SU-DHL-6 (cell line): ENCODE measurements at regions not wholly inside any gene's neighbourhood (a gene's known extent, or its start where the extent isn't known, plus 50 kb on each side); places are given as distances from the start of the nearest gene placed in this dataset.

ENCODE experiments used
- H2AFZ ChIP-seq: fragments of 200-600 bp; sonication (generic); 2 replicates; pipeline ENCODE4 v1.6.1; 2014; ENCODE audit warnings: low read depth, mild to moderate bottlenecking, moderate library complexity, mixed read lengths, antibody characterized with exemption, low read length; ENCODE audit not compliant: severe bottlenecking
- H3F3A ChIP-seq: fragments of 200-600 bp; shearing (Covaris generic); 2 replicates; pipeline ENCODE4 v1.6.0; 2016; ENCODE audit warnings: antibody characterized with exemption, mild to moderate bottlenecking; ENCODE audit not compliant: insufficient read depth
- H3K27ac ChIP-seq: fragments of 200-600 bp; sonication (generic); 2 replicates; pipeline ENCODE4 v1.5.1; 2016; ENCODE audit warnings: low read depth, mild to moderate bottlenecking, low read length, moderate library complexity, mixed read lengths
- H3K27me3 ChIP-seq: fragments of 200-600 bp; sonication (generic), shearing (Covaris generic); 2 replicates; pipeline ENCODE4 v1.6.0; 2014; ENCODE audit warnings: mild to moderate bottlenecking, low read length
- H3K36me3 ChIP-seq: fragments of 200-600 bp; sonication (generic); 2 replicates; pipeline ENCODE4 v1.6.1; 2014; ENCODE audit warnings: mild to moderate bottlenecking, low read length, mixed read lengths
- H3K4me2 ChIP-seq: fragments of 300-600, 200-600 bp; shearing (Covaris generic), sonication (generic); 2 replicates; pipeline ENCODE4 v1.6.0; 2014; ENCODE audit warnings: low read length, low read depth, mild to moderate bottlenecking; ENCODE audit not compliant: poor library complexity, severe bottlenecking
- H3K4me3 ChIP-seq: fragments of 200-600 bp; sonication (generic); 2 replicates; pipeline ENCODE4 v1.5.1; 2014; ENCODE audit warnings: antibody characterized with exemption, low read length, mild to moderate bottlenecking, mixed read lengths; ENCODE audit not compliant: insufficient read depth, poor library complexity, severe bottlenecking
- H3K79me2 ChIP-seq: fragments of 200-600 bp; sonication (generic); 2 replicates; pipeline ENCODE4 v1.6.1; 2014; ENCODE audit warnings: mild to moderate bottlenecking, low read length, moderate library complexity; ENCODE audit not compliant: insufficient read depth
- H3K9ac ChIP-seq: fragments of 200-600 bp; sonication (generic); 2 replicates; pipeline ENCODE4 v1.7.0; 2014; ENCODE audit warnings: mild to moderate bottlenecking, low read length
- H3K9me2 ChIP-seq: fragments of 200-600 bp; sonication (generic); replicated peaks from 2 replicates; pipeline ENCODE4 v1.6.1; 2014; ENCODE audit warnings: low read length; ENCODE audit not compliant: insufficient read depth
- H3K9me3 ChIP-seq: fragments of 200-600 bp; sonication (generic); 2 replicates; pipeline ENCODE4 v1.6.1; 2014; ENCODE audit warnings: low read length, mixed read lengths; ENCODE audit not compliant: insufficient read depth
- H4K20me1 ChIP-seq: fragments of 200-600 bp; sonication (generic); 2 replicates; pipeline ENCODE4 v1.6.1; 2014; ENCODE audit warnings: low read depth, mild to moderate bottlenecking, antibody characterized with exemption, low read length, moderate library complexity, mixed read lengths
- EZH2phosphoT487 ChIP-seq: fragments of 200-600 bp; sonication (generic), shearing (Covaris generic); conservative IDR thresholded peaks from 2 replicates; pipeline ENCODE4 v1.6.1; 2018; ENCODE audit warnings: mild to moderate bottlenecking, antibody characterized with exemption, low read length, moderate library complexity, mixed read lengths
- TF ChIP-seq, protein P1 (sequence below): fragments of 200-600 bp; sonication (generic); IDR thresholded peaks from one replicate; pipeline ENCODE4 v1.5.1; 2017; ENCODE audit warnings: antibody characterized with exemption, mild to moderate bottlenecking, low read length, moderate library complexity; ENCODE audit not compliant: insufficient read depth, poor library complexity, severe bottlenecking

DNA sequence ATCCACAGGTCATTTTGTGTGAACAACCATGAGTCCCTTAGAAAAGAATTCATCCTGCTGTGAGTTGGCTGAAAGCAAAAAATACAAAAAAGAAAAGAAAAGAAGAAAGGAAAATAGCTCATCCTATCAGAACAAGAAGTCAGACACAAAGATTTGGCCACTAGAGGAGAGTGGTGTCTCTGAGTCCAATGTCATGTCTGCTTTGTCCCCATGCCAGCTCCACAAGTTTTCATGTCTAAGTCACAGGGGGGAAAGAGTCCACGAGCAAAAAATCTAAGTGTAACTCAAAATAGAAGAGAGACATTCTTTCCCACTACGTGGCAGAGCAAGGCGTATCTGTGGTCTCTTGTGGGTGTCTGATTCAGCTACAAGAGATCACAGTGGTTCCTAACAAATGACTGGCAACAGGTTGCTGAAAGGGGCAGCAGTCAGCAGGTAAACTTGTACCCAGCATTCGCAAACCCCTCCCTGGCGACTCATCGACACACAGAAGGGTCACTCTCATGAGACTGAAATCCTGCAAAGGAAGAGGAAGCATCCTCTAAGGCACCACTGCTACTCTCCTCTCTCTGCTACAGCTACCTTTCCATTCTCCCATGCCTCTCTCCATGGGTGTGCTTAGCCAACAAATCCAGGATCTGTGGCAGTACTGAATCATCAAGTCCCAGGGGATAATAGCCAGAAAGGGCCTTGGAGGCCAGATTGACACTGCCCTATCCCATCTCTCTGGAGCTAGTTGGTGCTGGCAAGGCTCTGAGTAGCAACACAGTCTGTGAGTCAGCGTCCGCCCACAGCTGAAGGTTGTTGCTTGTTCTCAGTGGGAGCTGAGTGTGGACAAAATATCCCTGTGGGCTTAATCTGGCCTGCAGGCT is 123.0 kb upstream of the SLC39A10 start:
- Histone ChIP-seq H3K9me2 (no peaks in the 10 kb centered on the region), H3K27ac (no peak overlapping the region), H3F3A (no peaks in the 10 kb centered on the region), H3K27me3 (no peaks in the 10 kb centered on the region), H3K79me2 (no peaks in the 10 kb centered on the region), H3K9ac (no peak overlapping the region), H3K4me2 (no peak overlapping the region), H3K4me3 (no peak overlapping the region), H3K36me3 (no peaks in the 10 kb centered on the region), H2AFZ (no peak overlapping the region), H3K9me3 (no peaks in the 10 kb centered on the region), H4K20me1 (no peaks in the 10 kb centered on the region)
- no peak for TF ChIP-seq EZH2phosphoT487
- TF ChIP-seq, protein P1, sequence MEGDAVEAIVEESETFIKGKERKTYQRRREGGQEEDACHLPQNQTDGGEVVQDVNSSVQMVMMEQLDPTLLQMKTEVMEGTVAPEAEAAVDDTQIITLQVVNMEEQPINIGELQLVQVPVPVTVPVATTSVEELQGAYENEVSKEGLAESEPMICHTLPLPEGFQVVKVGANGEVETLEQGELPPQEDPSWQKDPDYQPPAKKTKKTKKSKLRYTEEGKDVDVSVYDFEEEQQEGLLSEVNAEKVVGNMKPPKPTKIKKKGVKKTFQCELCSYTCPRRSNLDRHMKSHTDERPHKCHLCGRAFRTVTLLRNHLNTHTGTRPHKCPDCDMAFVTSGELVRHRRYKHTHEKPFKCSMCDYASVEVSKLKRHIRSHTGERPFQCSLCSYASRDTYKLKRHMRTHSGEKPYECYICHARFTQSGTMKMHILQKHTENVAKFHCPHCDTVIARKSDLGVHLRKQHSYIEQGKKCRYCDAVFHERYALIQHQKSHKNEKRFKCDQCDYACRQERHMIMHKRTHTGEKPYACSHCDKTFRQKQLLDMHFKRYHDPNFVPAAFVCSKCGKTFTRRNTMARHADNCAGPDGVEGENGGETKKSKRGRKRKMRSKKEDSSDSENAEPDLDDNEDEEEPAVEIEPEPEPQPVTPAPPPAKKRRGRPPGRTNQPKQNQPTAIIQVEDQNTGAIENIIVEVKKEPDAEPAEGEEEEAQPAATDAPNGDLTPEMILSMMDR: no peak

DNA sequence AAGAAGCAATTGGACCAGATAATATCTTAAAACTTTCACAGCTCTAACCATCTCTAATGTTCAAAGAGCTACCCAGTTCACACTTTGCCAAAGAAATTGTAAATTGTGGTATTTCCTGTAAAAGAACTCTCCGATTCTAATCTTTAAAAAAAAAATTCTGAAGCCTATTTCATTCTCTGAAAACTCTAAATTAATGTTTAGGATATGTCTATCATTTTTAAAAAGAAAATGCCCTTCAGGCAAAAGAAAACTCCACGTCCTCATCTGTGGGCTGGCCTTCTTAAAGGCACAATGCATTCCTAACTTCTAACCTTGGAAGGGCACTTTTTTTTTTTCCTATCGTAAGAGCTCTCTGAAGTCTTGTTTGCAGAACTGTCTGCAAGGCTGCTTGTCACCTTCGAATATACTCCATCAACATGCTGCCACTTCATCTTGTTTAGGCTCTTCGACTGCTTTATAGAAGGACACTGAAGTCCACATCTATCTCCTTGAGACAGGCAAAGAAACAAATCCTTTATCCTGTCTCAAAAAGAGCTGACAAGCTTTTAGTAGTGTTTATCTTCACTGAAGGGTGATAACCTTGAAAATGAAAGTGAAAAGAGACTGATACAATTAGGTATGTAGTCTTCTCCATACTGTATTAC is 124.3 kb upstream of the SLC39A10 start:
- H3K27me3 ChIP-seq: no peaks in the 10 kb centered on the region
- H3K79me2 ChIP-seq: no peaks in the 10 kb centered on the region
- no peaks in the 10 kb centered on the region for H3K9me2 ChIP-seq
- H3K9me3 ChIP-seq: no peaks in the 10 kb centered on the region
- H3K36me3 ChIP-seq: no peaks in the 10 kb centered on the region
- H2AFZ ChIP-seq: no peak overlapping the region
- H3K27ac ChIP-seq: no peak overlapping the region
- TF ChIP-seq EZH2phosphoT487: no peak
- TF ChIP-seq, protein P1: no peak
- no peak overlapping the region for H3K4me3 ChIP-seq
- H4K20me1 ChIP-seq: no peaks in the 10 kb centered on the region
- H3K9ac ChIP-seq: no peak overlapping the region
- H3K4me2 ChIP-seq: peak overlapping the region; percentile 7
- H3F3A ChIP-seq: no peaks in the 10 kb centered on the region

DNA sequence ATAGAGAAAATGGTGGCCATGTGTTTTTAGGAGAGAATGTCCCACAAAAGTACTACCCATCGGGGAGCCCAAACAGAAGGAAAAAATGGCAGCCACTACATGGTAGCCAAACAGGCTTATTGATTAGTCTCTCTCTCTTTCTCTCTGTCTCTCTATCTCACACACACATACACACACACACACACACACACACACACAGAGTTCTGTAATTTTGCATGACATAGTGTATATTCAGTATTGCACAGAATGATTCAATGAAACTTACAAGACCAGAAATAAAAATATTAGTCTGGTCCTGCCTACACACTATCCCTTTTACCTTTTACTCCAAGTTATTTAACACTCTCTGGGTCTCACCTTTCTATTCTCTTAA is 124.8 kb upstream of the SLC39A10 start:
- H3K4me3 ChIP-seq: no peak overlapping the region
- H3K27me3 ChIP-seq: no peaks in the 10 kb centered on the region
- H3K36me3 ChIP-seq: no peaks in the 10 kb centered on the region
- no peaks in the 10 kb centered on the region for H3K9me3 ChIP-seq
- H2AFZ ChIP-seq: no peak overlapping the region
- H3F3A ChIP-seq: no peaks in the 10 kb centered on the region
- no peak overlapping the region for H3K4me2 ChIP-seq
- no peaks in the 10 kb centered on the region for H3K9me2 ChIP-seq
- H4K20me1 ChIP-seq: no peaks in the 10 kb centered on the region
- H3K9ac ChIP-seq: no peak overlapping the region
- TF ChIP-seq, protein P1: no peak
- no peak for TF ChIP-seq EZH2phosphoT487
- H3K79me2 ChIP-seq: no peaks in the 10 kb centered on the region
- H3K27ac ChIP-seq: no peak overlapping the region
